Nephron progenitor cell (in vitro differentiated cells): ENCODE measurements at regions not wholly inside any gene's neighbourhood (a gene's known extent, or its start where the extent isn't known, plus 50 kb on each side); places are given as distances from the start of the nearest gene placed in this dataset.
A peak's percentile ranks its signal among the peaks of the same experiment; 100 is the strongest.

Experiments
- DNase-seq: peaks from one replicate; pipeline ENCODE4 v3.0.0; 2021
- H3K27ac Mint-ChIP-seq: 2 replicates; pipeline ENCODE4 v1.8.0; 2021; ENCODE audit warnings: mild to moderate bottlenecking, moderate library complexity, mixed read lengths
- H3K27me3 Mint-ChIP-seq: 2 replicates; pipeline ENCODE4 v1.8.0; 2021; ENCODE audit warnings: mild to moderate bottlenecking, low read depth, mixed read lengths; ENCODE audit not compliant: poor library complexity
- H3K36me3 Mint-ChIP-seq: 2 replicates; pipeline ENCODE4 v1.8.0; 2021; ENCODE audit warnings: low read depth, mixed read lengths
- H3K4me1 Mint-ChIP-seq: 2 replicates; pipeline ENCODE4 v1.8.0; 2021; ENCODE audit warnings: mixed read lengths
- H3K4me3 Mint-ChIP-seq: 2 replicates; pipeline ENCODE4 v1.8.0; 2021; ENCODE audit warnings: mild to moderate bottlenecking, moderate library complexity, mixed read lengths
- H3K9me3 Mint-ChIP-seq: 2 replicates; pipeline ENCODE4 v1.8.0; 2021; ENCODE audit warnings: mild to moderate bottlenecking, moderate library complexity, mixed read lengths
- CTCF ChIP-seq: fragments of 200-600 bp; sonication (generic); IDR thresholded peaks from 2 replicates; pipeline ENCODE4 v1.5.0; 2021; ENCODE audit warnings: antibody characterized with exemption

- DNase-seq: peak; percentile 24
- Mint-ChIP-seq H3K27me3 (peaks cover 51% of the 10 kb centered on the region), H3K36me3 (no peaks in the 10 kb centered on the region), H3K4me3 (no peak overlapping the region), H3K9me3 (no peaks in the 10 kb centered on the region), H3K27ac (no peak overlapping the region), H3K4me1 (peaks cover 28% of the 10 kb centered on the region)
- TF ChIP-seq CTCF: no peak
These were observed 311.3 kb downstream of the UACA start for GRCh38 chr15:70451821-70452653.

GRCh38 chr15:70450142-70450443, 313.3 kb downstream of the UACA start:
- peaks cover 28% of the 10 kb centered on the region for H3K4me1 Mint-ChIP-seq
- H3K4me3 Mint-ChIP-seq: no peak overlapping the region
- no peak overlapping the region for H3K27ac Mint-ChIP-seq
- no peak for TF ChIP-seq CTCF
- peaks cover 60% of the 10 kb centered on the region for H3K27me3 Mint-ChIP-seq
- H3K9me3 Mint-ChIP-seq: no peaks in the 10 kb centered on the region
- H3K36me3 Mint-ChIP-seq: no peaks in the 10 kb centered on the region
- DNase-seq: no peak

- Mint-ChIP-seq H3K27me3 (peaks cover 66% of the 10 kb centered on the region), H3K4me1 (peaks cover 30% of the 10 kb centered on the region), H3K36me3 (no peaks in the 10 kb centered on the region), H3K4me3 (no peak overlapping the region), H3K9me3 (no peaks in the 10 kb centered on the region), H3K27ac (no peak overlapping the region)
- no peak for DNase-seq
- no peak for TF ChIP-seq CTCF
These were observed 313.8 kb downstream of the UACA start for GRCh38 chr15:70449311-70450141.

- no peak for TF ChIP-seq CTCF
- Mint-ChIP-seq H3K4me3 (no peak overlapping the region), H3K9me3 (no peaks in the 10 kb centered on the region), H3K27me3 (peaks cover 76% of the 10 kb centered on the region), H3K27ac (no peak overlapping the region), H3K36me3 (no peaks in the 10 kb centered on the region), H3K4me1 (peaks cover 43% of the 10 kb centered on the region)
- DNase-seq: no peak
These were observed 315.2 kb downstream of the UACA start for GRCh38 chr15:70447928-70448698.

GRCh38 chr15:70447521-70447920, 315.8 kb downstream of the UACA start:
- no peak for TF ChIP-seq CTCF
- Mint-ChIP-seq H3K27me3 (peaks cover 76% of the 10 kb centered on the region), H3K4me1 (peaks cover 46% of the 10 kb centered on the region), H3K4me3 (no peak overlapping the region), H3K27ac (no peak overlapping the region), H3K36me3 (no peaks in the 10 kb centered on the region), H3K9me3 (no peaks in the 10 kb centered on the region)
- DNase-seq: no peak
